GM12891 (cell line): ENCODE measurements at regions not wholly inside any gene's neighbourhood (a gene's known extent, or its start where the extent isn't known, plus 50 kb on each side); places are given as distances from the start of the nearest gene placed in this dataset.

Experiments used
- PAX5 ChIP-seq: IDR thresholded peaks from 2 replicates; pipeline ENCODE4 v1.6.1; 2011; ENCODE audit warnings: low read length, moderate library complexity, mild to moderate bottlenecking; ENCODE audit not compliant: insufficient read depth, severe bottlenecking
- POLR2A ChIP-seq: IDR thresholded peaks from 2 replicates; pipeline ENCODE4 v1.6.1; 2011; ENCODE audit warnings: low read depth, low read length, control low read depth
- POLR2AphosphoS5 ChIP-seq: IDR thresholded peaks from 2 replicates; pipeline ENCODE4 v1.6.1; 2011; ENCODE audit warnings: low read depth, low read length, control low read depth
- POU2F2 ChIP-seq: IDR thresholded peaks from 2 replicates; pipeline ENCODE4 v1.6.1; 2011; ENCODE audit warnings: low read depth, mild to moderate bottlenecking, control low read depth, low read length, moderate library complexity
- SPI1 ChIP-seq: IDR thresholded peaks from 2 replicates; pipeline ENCODE4 v1.6.1; 2011; ENCODE audit warnings: low read depth, low read length, control low read depth
- TAF1 ChIP-seq: IDR thresholded peaks from 2 replicates; pipeline ENCODE4 v1.6.1; 2011; ENCODE audit warnings: low read depth, low read length, control low read depth

- TF ChIP-seq POLR2A: no peak
- TF ChIP-seq POLR2AphosphoS5: no peak
- TF ChIP-seq TAF1: no peak
- TF ChIP-seq SPI1: no peak
- no peak for TF ChIP-seq POU2F2
- TF ChIP-seq PAX5: no peak
These were observed 287.1 kb downstream of the IZUMO3 start for GRCh38 chr9:24258626-24259025.
